Progenitor cell of endocrine pancreas (in vitro differentiated cells): ENCODE measurements at regions not wholly inside any gene's neighbourhood (a gene's known extent, or its start where the extent isn't known, plus 50 kb on each side); places are given as distances from the start of the nearest gene placed in this dataset.

Experiments used
- DNase-seq: peaks from one replicate; pipeline ENCODE4 v3.0.0; 2021; ENCODE audit warnings: low spot score; ENCODE audit not compliant: unreplicated experiment
- H3K27ac Mint-ChIP-seq: 2 replicates; pipeline ENCODE4 v1.8.0; 2021; ENCODE audit warnings: mild to moderate bottlenecking, moderate library complexity, mixed read lengths
- H3K27me3 Mint-ChIP-seq: 2 replicates; pipeline ENCODE4 v1.8.0; 2021; ENCODE audit warnings: mixed read lengths
- H3K36me3 Mint-ChIP-seq: 2 replicates; pipeline ENCODE4 v1.8.0; 2022; ENCODE audit warnings: mixed read lengths; ENCODE audit not compliant: insufficient read depth
- H3K4me1 Mint-ChIP-seq: 2 replicates; pipeline ENCODE4 v1.8.0; 2021; ENCODE audit warnings: low read depth, mixed read lengths
- H3K4me3 Mint-ChIP-seq: 2 replicates; pipeline ENCODE4 v1.8.0; 2021; ENCODE audit warnings: low read depth, mild to moderate bottlenecking, moderate library complexity, mixed read lengths
- H3K9me3 Mint-ChIP-seq: 2 replicates; pipeline ENCODE4 v1.8.0; 2021; ENCODE audit warnings: low read depth, mixed read lengths
- TF ChIP-seq, protein P1 (sequence below): fragments of 200-600 bp; sonication (generic); IDR thresholded peaks from one replicate; pipeline ENCODE4 v1.5.0; 2021; ENCODE audit warnings: antibody characterized with exemption, mild to moderate bottlenecking; ENCODE audit not compliant: unreplicated experiment

DNA sequence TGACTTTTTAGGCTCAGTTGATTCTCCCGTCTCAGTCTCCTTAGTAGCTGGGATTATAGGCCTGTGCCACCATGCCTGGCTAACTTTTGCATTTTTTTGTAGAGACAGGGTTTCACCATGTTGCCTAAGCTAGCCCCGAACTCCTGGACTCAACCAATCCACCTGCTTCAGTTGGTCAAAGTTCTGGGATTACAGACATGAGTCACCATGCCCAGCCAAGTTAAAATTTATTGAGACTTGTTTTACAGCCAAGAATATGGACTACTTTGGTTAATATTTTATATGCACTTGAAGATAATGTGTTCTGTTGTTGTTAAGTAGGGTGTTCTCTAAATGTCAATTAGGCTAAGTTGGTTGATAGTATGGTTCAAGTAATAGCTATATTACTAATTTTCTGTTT, 58.7 kb downstream of the CYTL1 start:
- Mint-ChIP-seq H3K4me3 (no peak overlapping the region), H3K36me3 (no peaks in the 10 kb centered on the region), H3K9me3 (peaks cover 25% of the 10 kb centered on the region), H3K27ac (no peak overlapping the region), H3K27me3 (no peaks in the 10 kb centered on the region), H3K4me1 (no peaks in the 10 kb centered on the region)
- TF ChIP-seq, protein P1, sequence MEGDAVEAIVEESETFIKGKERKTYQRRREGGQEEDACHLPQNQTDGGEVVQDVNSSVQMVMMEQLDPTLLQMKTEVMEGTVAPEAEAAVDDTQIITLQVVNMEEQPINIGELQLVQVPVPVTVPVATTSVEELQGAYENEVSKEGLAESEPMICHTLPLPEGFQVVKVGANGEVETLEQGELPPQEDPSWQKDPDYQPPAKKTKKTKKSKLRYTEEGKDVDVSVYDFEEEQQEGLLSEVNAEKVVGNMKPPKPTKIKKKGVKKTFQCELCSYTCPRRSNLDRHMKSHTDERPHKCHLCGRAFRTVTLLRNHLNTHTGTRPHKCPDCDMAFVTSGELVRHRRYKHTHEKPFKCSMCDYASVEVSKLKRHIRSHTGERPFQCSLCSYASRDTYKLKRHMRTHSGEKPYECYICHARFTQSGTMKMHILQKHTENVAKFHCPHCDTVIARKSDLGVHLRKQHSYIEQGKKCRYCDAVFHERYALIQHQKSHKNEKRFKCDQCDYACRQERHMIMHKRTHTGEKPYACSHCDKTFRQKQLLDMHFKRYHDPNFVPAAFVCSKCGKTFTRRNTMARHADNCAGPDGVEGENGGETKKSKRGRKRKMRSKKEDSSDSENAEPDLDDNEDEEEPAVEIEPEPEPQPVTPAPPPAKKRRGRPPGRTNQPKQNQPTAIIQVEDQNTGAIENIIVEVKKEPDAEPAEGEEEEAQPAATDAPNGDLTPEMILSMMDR, result no peak
- DNase-seq, result no peak

DNA sequence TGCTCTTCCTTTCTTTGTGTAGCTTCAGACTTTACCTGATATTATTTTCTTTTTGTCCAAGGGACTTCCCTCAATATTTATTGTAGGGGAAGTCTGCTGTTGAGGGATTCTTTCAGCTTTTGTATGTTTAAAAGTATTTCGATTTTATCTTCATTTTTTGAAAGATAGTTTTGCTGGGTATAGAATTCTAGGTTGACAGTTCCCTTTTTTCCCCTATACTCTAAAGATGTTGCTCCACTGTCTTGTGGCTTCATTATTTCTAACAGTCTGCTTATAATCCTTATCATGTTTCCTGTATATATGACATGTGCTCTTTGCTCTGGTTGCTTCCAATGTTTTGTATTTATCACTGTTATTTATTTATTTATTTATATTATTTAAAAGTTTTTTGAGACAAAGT, 57.3 kb downstream of the CYTL1 start:
- no peak overlapping the region for H3K4me3 Mint-ChIP-seq
- TF ChIP-seq, protein P1, result no peak
- no peak overlapping the region for H3K27ac Mint-ChIP-seq
- H3K9me3 Mint-ChIP-seq, result peaks cover 25% of the 10 kb centered on the region
- no peaks in the 10 kb centered on the region for H3K27me3 Mint-ChIP-seq
- H3K36me3 Mint-ChIP-seq, result no peaks in the 10 kb centered on the region
- no peaks in the 10 kb centered on the region for H3K4me1 Mint-ChIP-seq
- no peak for DNase-seq

DNA sequence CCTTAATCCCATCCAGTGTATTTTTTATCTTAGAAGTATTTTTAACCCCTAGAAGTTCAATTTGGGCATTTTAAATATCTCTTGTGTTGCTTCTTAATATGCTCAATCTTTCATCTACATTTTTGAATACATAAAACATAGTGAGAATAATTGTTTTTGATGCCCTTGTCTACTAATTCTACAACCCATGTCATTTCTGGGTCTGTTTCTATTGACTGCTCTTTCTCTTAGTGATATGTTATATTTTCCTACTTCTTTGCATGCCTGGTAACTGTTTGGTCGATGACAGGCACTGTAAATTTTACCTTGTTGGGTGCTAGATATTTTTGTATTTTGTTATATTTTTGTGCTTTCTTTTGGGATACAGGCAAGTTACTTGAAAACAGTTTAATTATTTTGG, 56.3 kb downstream of the CYTL1 start:
- Mint-ChIP-seq H3K4me3 (no peak overlapping the region), H3K36me3 (no peaks in the 10 kb centered on the region), H3K4me1 (no peaks in the 10 kb centered on the region), H3K27me3 (no peaks in the 10 kb centered on the region), H3K27ac (no peak overlapping the region), H3K9me3 (peaks cover 25% of the 10 kb centered on the region)
- TF ChIP-seq, protein P1, result no peak
- no peak for DNase-seq
